Astrocyte (in vitro differentiated cells and primary cell): ENCODE measurements at regions not wholly inside any gene's neighbourhood (a gene's known extent, or its start where the extent isn't known, plus 50 kb on each side); places are given as distances from the start of the nearest gene placed in this dataset.
"Not testable (repeated sequence)": the region's sequence is repeated elsewhere in the genome, so short reads cannot be mapped to it uniquely, and the experiment has no call there.

ENCODE experiments used
- EZH2 ChIP-seq: IDR thresholded peaks from 2 replicates; pipeline ENCODE4 v1.6.1; 2012; ENCODE audit warnings: mild to moderate bottlenecking, low read length, inconsistent platforms; ENCODE audit not compliant: insufficient read depth
- TF ChIP-seq, protein P1 (sequence below): IDR thresholded peaks from 2 replicates; pipeline ENCODE4 v1.5.1; 2011; ENCODE audit warnings: low read depth, mild to moderate bottlenecking, inconsistent platforms, low read length, moderate library complexity; ENCODE audit not compliant: insufficient read depth

DNA sequence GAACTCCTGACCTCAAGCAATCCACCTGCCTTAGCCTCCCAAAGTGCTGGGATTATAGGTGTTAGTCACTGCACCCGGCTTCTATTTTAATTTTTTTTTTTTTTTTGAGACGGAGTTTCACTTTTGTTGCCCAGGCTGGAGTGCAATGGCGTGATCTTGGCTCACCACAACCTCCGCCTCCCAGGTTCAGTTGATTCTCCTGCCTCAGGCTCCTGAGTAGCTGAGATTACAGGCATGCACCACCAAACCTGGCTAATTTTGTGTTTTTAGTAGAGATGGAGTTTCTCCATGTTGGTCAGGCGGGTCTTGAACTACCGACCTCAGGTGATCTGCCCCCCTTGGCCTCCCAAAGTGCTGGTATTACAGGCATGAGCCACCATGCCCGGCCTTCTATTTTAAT is 149.1 kb downstream of the MYCN start:
- TF ChIP-seq, protein P1, sequence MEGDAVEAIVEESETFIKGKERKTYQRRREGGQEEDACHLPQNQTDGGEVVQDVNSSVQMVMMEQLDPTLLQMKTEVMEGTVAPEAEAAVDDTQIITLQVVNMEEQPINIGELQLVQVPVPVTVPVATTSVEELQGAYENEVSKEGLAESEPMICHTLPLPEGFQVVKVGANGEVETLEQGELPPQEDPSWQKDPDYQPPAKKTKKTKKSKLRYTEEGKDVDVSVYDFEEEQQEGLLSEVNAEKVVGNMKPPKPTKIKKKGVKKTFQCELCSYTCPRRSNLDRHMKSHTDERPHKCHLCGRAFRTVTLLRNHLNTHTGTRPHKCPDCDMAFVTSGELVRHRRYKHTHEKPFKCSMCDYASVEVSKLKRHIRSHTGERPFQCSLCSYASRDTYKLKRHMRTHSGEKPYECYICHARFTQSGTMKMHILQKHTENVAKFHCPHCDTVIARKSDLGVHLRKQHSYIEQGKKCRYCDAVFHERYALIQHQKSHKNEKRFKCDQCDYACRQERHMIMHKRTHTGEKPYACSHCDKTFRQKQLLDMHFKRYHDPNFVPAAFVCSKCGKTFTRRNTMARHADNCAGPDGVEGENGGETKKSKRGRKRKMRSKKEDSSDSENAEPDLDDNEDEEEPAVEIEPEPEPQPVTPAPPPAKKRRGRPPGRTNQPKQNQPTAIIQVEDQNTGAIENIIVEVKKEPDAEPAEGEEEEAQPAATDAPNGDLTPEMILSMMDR: not testable (repeated sequence)
- not testable (repeated sequence) for TF ChIP-seq EZH2
